ENCODE measurements at regions not wholly inside any gene's neighbourhood (a gene's known extent, or its start where the extent isn't known, plus 50 kb on each side); places are given as distances from the start of the nearest gene placed in this dataset.

DNA sequence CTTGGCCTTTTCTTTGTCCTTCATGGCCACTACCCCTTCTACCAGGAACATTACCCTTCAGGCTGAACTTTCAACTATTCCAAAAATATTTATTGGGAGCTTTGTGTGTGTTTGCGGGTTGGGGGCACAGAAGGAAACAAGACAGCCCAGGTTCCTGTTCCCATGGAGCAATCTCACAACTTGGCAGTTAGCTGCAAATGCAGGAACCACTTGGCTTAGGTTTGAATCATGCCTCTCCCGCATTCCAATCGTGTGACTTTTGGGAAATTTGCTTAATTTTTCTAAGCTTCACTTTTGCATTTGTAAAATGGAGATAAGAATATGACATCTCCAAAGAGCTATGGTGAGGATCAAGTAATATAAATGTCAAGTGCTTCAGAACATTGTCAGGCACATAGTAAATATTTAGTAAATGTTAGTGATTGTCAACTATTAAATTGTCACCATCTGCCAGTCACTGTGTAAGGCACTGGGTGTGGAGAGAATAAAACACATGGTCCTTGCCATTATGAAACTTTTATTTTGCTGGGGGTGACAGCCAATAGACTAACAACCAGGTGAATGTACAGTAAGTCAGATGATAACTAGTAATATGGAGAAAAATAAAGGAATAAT, 277.1 kb downstream of the SNX13 start:
- no peak for DNase-seq

DNA sequence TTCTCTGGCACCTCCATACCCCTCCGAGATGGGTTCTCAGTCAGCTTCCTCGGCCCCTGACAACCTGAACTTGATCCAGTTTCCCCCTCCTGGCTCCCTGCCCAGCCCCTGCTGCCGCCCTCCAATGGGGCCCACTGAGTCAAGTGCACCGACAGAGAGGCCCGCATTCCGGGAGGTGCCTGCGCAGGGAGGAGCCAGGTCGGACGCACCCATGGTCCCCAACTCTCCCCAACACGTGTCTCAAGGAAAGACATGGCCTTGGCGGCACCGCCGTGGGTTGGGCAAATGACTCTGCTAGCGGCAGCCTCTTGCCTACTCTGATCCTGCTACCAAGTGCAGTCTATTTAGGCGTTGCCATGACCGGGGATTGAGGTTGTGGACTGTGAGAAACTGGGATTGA, 275.3 kb downstream of the SNX13 start:
- DNase-seq = no peak

DNA sequence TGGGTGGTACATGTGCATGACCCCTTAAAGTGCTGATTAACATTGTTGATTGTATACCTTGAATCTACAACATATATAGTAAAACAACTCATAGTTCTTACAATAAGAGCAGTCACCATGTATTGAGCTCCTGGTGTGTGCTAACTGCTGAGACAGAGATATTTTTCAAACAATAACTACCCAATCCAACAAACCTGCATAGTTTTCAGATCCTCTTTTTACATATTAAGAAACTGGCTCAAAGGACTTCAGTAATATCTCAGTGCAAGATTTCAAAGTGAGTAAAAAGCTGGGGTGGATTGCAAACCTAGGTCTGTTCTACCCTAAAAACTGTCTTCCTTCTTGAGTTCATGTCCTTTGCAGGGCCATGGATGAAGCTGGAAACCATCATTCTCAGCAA, 272.2 kb downstream of the SNX13 start:
- DNase-seq = no peak

DNA sequence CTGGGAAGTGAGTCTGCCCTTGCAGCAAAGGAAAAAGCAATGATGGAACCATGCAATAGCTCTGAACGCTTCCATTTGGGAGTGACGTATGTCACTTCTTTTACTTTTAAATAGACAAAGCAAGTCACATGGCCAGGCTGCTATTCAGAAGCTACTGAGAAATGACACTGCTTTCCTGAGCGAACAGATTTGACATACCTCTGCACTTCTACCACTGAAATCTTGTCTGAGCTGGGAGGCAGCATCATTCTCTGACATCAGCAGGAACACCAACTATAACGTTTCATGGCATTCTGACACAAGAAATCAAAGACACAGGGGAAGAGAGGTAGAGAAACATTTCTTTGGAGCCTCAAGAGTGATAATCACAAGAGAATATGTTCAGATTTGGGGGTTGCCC, 271.1 kb downstream of the SNX13 start:
- DNase-seq = no peak

- DNase-seq = no peak
Measured at GRCh38 chr7:17671956-17672355, 268.3 kb downstream of the SNX13 start.

DNA sequence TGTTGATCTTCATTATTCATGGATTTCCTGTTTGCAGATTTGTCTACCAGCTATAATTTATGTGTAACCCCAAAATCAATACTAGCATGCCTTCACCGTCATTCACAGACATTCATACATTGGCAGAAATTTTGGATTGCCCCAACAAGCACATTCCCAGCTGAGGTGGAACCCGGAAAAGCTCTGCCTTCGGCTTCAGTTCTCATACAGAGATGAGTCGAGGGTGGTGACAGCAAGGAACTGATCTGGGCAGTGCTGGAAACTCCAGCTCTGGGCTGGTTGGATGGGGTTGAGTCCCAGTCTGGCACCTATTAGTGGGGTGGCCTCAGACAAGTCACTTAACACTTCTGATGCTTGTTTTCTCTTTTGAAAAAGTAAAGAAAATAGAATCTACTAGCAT, 267.5 kb downstream of the SNX13 start:
- no peak for DNase-seq

- no peak for DNase-seq
Measured at GRCh38 chr7:17674166-17674942, 265.9 kb downstream of the SNX13 start.

- DNase-seq = no peak
Measured at GRCh38 chr7:17674943-17675608, 265.2 kb downstream of the SNX13 start.

DNA sequence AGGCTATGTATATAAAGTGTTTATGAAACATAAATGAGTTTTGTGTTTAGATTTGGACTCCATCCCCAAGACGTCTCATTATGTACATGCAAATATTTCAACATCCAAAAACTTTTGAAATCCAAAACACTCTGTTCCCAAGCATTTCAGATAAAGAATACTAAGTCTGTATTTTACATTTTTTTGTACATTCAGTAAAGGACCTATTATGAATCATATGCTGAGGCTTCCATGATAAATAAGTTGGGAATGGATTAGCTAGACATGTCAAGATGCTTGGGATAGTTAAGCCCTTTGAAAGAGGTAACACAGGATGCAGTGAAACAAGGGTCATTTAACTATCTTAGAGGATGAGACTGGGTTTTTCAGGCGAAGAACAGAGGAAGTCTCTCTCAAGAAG, 262.9 kb downstream of the SNX13 start:
- DNase-seq = no peak

DNA sequence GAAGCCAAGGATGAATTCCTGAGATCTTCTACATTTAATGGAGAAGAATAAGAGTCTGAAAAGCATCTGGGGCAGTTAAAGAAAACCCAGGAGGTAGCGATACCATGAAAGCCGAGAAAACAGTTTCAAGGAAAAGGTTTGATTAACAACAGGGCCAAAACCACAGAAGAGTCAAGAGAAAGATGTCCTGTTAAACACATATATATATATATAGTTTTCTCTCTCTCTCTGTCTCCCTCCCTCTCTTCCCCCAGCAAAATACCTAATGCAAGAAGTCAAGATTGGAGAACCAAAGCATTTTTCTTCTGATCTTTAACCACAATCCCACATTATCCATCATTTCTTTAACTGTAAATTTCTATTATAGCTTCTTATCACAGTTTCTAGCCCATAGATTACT, 261.4 kb downstream of the SNX13 start:
- no peak for DNase-seq

DNA sequence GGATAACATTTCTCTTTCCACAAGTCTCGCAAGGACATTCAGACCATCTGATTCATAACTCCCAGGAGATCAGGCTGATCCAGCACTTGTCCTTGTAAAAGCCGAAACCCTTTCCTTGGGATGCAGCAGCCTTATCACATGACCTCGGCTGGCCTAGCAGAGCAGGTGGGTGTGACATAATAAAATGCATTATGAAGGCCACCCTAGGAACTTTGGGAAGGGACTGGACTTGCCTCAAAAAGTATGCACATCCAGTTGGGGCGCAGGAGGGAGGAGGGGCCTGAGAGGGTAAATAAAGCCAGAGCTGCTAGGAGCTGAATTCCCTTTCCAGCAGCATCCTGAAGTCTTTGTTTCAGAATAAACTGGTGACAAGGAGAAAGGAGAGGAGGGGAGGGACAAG, 260.8 kb downstream of the SNX13 start:
- DNase-seq = no peak

- DNase-seq = no peak
Measured at GRCh38 chr7:17680026-17680425, 260.3 kb downstream of the SNX13 start.

DNA sequence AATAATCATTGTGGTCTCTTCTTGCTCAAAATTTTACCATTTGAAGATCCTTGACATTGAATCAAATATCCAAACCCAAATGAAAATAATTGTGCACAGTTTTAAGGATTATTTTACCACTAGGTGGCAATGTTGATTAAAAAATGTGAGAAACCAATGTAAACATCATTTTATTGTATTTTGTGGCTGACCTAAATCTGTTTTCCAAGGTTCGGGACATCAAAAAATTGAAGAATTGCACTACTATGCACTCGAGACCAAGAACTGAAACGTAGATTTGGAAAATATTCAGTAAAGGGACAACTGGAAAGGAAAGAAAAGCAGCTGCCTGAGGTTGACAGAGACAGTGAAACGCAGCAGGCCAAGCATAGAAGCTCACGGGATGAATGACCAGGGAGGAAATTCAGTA, 259.3 kb downstream of the SNX13 start:
- no peak for DNase-seq

DNA sequence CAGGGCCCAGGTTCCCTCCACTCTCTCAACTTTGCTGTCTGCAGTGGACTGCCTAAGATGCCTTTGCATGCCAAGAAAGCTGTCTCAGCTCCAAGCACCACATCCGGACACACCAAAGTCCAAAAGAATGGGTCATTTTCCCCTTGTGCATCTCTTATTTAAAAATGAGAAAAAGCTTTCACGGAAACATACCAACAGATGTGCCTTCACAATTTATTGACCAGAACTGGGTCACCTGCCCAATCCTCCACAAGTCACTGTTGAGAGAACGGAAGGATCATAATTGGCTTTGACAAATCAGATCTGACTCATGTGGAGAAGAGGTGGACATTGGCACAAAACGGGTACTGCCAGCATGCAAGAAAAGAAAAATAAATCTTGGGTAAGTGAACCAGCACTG, 258.3 kb downstream of the SNX13 start:
- DNase-seq = no peak

GRCh38 chr7:17682586-17682985, 257.7 kb downstream of the SNX13 start:
- no peak for DNase-seq

DNA sequence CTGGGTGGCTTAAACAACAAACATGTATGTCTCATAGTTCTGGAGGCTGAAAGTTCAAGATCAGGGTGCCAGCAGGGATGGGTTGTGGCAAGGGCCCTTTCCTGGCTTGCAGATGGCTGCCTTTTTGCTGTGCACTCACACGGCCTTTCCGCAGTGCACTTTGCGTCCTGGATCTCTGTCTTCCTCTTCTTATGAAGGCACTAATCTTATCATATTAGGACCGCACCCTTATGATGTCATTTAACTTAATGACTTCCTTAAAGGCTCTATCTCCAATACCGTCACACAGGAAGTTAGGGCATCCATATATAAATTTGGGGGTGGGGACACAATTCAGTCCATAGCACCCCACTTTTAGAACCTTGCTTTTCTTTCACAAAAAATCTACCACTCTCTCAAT, 255.2 kb downstream of the SNX13 start:
- DNase-seq = no peak

GRCh38 chr7:17687361-17687760, 252.9 kb downstream of the SNX13 start:
- no peak for DNase-seq

DNA sequence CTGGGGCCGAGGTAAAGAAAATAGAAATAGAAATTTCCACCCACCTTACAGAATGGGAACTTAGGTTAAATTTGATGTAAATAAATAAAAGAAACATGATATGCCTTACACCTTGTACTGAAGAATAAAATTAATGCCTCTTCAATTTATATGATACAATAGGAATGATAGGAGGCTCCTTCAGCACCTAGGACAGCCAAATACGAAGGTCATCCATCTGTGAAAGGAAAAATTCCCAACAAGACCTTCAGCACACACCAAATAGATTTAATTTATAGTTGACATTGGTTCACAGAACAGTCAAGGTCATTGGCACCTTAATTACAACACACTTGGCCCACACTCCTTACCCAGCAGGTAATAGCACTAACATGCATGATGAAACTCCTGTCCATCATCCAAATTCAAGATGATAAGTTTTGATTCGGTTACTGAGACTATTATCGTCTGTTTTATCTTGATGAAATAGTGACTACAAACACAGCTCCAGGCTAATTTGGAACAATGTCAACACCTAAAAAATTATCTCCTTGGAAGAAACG, 250.9 kb downstream of the SNX13 start:
- DNase-seq = no peak

- DNase-seq = no peak
Measured at GRCh38 chr7:17690030-17690429, 250.3 kb downstream of the SNX13 start.

DNA sequence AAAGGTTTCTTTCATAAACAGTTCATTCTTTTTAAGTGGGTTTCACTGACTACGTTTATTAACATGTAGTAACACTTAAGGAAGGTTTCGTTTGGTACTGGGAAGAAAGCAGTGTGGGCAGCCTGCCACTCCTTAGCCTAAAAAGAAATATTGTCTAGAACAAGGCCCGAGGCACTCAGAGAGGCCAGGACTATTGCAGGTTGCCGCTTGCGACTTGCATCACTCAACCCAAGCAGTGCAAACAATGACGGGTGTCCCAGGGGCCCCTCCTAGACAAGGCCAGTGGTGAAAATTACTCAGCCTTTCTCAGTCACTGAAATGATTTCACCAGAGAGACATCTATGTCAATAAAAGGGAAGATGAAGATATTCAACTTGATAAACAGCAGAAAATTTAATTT, 243.9 kb downstream of the SNX13 start:
- no peak for DNase-seq

DNA sequence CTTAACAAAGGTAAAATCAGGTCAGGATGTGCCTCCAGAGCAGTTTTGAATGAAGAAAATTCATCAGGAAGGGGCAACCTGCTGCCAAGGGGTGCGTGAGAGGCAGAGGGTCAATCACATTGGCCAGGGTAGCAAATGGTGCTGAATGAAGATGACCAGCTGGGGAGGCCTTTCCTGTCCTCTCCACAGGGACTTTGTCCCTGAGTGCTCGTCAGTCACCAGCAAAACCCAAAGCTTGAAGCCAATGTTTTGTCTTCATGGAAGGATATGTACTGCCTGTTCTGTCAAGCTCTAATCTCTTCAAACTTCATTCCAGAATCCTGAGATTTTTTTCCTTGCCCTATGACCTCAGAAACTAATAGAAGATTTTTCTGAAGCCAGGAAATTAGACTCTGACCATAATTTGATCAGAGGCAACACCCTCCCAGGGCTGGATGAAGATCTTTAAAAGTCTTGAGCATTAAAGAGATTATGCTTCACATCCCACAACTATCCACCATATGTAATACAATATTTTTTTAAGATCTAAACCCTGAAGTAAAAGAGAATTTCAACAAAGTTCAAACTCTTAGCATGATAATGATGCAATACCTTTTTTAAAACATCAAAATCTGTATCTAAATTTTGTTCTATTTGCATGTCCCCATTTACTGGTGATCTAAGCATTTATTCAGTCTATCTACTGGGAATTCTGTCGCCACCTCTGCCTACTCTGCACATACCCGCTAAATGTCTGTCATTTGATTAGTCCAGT, 243.0 kb downstream of the SNX13 start:
- DNase-seq = no peak

GRCh38 chr7:17699696-17700095, 240.6 kb downstream of the SNX13 start:
- DNase-seq = no peak

- DNase-seq = no peak
Measured at GRCh38 chr7:17700138-17700537, 240.2 kb downstream of the SNX13 start.

Data from NCI-H524 treated with DMSO at 0.1 percent for 48 hours (cell line).